Hepatocyte (in vitro differentiated cells): ENCODE measurements at regions not wholly inside any gene's neighbourhood (a gene's known extent, or its start where the extent isn't known, plus 50 kb on each side); places are given as distances from the start of the nearest gene placed in this dataset.

ENCODE experiments used
- EZH2 ChIP-seq: fragments of 200-600 bp; sonication (generic); IDR thresholded peaks from 2 replicates; pipeline ENCODE4 v1.6.1; 2016; ENCODE audit warnings: antibody characterized with exemption, mild to moderate bottlenecking, borderline replicate concordance
- EZH2phosphoT487 ChIP-seq: fragments of 200-600 bp; sonication (generic); IDR thresholded peaks from one replicate; pipeline ENCODE4 v1.6.1; 2018; ENCODE audit warnings: antibody characterized with exemption, mild to moderate bottlenecking, low read depth, moderate library complexity; ENCODE audit not compliant: unreplicated experiment, severe bottlenecking
- TF ChIP-seq, protein P1 (sequence below): fragments of 200-600 bp; sonication (generic); IDR thresholded peaks from 2 replicates; pipeline ENCODE4 v1.5.1; 2016; ENCODE audit warnings: antibody characterized with exemption, mild to moderate bottlenecking; ENCODE audit not compliant: poor library complexity

DNA sequence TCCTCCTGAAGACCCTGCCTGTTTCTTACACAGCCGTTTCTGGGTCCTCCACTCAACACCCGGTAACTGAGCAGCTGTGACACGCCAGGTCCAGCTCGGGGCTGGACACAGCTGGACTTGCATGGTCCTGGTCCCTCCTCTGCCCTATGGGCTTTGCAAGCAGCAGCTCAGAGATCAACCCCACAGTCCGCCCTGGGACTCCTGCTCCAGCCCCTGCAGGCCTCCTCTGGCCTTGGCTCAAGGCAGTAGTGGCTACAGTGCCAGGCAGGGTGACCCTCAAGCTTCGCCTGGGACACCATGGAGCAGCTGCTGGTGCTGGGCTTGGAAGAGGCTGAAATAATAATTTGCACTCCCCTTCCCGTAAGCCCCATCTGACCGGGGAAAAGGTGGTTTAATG lies 66.1 kb upstream of the OLFM1 start:
- TF ChIP-seq, protein P1, sequence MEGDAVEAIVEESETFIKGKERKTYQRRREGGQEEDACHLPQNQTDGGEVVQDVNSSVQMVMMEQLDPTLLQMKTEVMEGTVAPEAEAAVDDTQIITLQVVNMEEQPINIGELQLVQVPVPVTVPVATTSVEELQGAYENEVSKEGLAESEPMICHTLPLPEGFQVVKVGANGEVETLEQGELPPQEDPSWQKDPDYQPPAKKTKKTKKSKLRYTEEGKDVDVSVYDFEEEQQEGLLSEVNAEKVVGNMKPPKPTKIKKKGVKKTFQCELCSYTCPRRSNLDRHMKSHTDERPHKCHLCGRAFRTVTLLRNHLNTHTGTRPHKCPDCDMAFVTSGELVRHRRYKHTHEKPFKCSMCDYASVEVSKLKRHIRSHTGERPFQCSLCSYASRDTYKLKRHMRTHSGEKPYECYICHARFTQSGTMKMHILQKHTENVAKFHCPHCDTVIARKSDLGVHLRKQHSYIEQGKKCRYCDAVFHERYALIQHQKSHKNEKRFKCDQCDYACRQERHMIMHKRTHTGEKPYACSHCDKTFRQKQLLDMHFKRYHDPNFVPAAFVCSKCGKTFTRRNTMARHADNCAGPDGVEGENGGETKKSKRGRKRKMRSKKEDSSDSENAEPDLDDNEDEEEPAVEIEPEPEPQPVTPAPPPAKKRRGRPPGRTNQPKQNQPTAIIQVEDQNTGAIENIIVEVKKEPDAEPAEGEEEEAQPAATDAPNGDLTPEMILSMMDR: no peak
- TF ChIP-seq EZH2: no peak
- TF ChIP-seq EZH2phosphoT487: no peak
